NCI-H1930 (cell line): ENCODE measurements at regions not wholly inside any gene's neighbourhood (a gene's known extent, or its start where the extent isn't known, plus 50 kb on each side); places are given as distances from the start of the nearest gene placed in this dataset.

Experiments
- DNase-seq, 2 experiments: peaks; one replicate each; lab custom pipeline; 2025; lab: John Stamatoyannopoulos, UW

DNA sequence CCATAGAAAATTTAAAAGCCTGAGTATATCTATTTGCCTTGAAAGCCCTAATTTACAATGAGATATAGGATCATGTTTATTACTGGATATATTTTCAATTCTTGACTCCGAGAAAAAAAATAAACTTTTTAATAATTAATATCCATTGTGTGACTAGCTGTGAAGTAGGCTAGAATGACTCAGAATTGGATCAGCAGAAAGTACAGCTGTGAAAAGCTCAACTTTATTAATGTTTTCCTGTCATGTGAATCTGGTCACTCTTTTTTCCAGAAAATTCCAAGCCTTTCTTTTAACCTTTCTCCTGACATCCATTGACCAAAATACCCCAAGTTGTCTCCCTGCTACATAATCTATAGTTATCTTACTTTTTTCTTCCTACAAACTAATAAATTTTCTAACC is 171.8 kb upstream of the PACRGL start:
- DNase-seq: no peak

GRCh38 chr4:20529691-20530090 is 170.6 kb upstream of the PACRGL start:
- DNase-seq: no peak

DNA sequence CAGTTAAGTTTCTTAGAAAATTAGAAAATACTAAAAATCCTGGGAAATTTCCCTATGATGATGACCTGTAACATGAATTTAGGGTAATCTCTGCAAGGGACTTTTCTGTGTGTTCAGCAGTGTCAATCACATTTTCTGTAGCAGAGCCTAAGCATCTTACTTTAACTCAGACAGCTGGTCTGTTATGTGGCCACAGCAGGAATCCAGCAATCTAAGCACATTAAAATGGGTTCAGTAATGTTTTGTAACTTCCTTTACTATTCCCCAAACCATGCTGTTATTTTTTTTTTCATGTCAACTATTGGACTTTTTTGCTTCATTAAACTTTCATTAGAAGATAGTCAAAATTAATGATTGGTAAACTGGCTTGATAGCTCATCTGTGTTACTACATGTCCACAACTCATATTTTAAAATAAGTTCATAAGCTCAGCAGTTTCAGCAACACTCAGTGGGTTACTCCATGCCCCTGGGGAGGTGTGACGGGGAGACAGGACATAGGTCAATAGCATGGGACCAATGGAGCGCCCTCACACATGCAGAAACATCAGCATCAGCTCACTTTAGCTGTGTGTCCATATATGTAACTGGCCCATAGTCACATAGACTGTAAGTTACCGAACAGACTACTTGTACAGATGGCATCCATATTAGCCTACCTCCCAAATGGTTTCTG is 168.0 kb upstream of the PACRGL start:
- no peak for DNase-seq

GRCh38 chr4:20532871-20533870 is 167.1 kb upstream of the PACRGL start:
- no peak for DNase-seq

DNA sequence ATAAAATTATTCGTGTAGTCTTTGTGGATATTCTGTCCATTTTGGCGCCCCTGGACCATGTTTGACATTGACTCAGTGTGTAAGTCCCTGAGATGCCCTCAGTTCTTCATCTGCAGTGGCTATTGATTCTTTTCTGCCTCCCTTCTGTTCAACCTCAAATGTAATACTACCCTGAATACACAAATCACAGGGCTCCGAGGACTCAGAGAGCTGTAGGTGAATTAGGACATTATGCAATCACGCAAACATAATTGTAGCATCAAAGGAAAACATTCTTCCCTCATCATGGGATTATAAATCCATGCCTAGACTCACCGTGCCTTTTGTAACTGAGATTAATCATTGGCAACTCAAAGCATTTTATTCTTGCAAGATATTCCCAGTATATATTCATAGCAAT is 161.4 kb upstream of the PACRGL start:
- DNase-seq: peak; percentile 76 to 87

GRCh38 chr4:20543131-20543530 is 157.1 kb upstream of the PACRGL start:
- DNase-seq: no peak

DNA sequence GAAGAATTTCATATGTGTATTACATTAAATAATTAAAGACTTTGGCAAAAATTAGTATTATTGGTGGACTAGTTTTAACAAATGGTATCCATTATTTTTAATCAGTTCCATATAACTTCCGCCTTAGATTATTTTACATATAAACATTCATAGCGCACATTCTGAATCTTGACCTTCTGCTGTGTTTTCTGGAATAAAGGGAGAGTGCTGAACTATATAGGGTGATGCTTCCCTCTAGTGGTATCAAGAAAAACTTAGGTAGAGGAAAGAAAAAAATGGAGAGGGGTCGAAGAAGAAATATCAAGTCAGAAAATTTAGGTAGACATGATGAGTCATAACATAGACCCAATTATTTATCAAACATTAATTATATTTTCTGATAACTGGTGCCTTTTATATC is 155.6 kb upstream of the PACRGL start:
- peak in 1 of 2 experiments; percentile 11 for DNase-seq

DNA sequence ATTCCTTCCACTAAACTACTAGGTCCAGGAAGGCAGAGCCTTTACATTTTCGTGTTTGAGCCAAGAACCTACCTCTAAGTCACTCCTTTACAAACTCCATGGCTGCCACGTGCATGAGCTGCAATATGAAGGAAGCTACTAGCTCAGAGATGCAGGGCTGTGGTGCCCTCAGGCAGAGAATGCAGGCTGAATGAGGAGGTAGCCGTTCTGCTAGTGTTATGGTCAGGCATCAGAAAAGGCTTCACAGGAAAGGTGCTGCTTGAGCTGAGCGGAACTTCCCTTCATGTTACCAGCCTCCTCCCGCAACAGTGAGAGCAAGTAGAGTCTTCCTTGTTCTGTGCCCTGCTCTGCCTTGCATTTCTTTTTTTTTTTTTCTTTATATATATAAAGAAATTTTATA is 148.3 kb upstream of the PACRGL start:
- DNase-seq: no peak

DNA sequence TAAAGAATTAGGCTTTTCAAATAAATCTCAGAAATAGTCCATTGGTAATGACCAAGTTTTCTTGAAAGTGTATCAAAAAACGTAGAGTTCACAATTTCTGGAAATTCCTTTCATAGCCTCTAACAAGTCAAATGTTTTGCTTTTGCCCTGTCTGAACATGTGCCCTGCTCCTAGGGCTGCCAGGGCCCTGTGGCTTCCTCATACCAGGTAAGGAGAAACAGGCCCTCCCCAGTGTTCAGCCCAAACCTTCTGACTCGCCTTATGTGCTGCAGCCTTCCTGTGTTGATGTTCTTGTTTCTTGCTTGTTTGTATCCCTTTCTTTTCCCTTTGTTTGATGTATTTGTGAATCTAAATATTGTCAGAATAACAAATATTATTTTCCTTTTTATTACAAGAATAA is 146.1 kb upstream of the PACRGL start:
- DNase-seq: no peak

DNA sequence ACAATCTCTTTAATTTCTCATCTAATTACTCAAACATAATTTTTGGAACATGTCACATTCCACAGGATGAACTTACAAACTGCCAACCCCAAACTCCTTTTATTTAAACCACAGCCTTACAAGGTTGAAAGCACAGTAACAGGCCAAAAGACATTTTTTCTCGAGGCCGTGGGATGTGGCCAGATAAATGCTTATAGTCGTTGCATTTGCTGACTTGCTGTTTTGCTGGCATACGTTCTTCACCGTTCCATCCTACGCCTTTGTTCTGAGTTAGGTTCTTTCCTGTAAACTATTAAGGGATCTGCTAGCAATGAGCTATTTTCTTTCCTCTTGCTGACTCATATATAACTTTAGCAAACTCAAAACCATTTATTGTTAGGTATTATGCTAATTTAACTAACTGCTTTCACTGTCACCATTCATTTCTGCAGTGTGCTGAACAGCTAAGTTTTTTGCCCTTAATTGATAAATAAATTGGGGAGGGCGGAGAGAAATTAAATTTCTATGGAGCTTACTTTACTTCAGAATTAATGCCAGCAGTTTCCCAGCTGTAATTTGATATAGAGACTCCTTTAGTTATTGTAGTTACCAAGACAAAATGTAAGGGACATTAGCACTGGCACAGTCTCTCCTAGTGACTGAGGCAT is 135.1 kb upstream of the PACRGL start:
- DNase-seq: no peak

DNA sequence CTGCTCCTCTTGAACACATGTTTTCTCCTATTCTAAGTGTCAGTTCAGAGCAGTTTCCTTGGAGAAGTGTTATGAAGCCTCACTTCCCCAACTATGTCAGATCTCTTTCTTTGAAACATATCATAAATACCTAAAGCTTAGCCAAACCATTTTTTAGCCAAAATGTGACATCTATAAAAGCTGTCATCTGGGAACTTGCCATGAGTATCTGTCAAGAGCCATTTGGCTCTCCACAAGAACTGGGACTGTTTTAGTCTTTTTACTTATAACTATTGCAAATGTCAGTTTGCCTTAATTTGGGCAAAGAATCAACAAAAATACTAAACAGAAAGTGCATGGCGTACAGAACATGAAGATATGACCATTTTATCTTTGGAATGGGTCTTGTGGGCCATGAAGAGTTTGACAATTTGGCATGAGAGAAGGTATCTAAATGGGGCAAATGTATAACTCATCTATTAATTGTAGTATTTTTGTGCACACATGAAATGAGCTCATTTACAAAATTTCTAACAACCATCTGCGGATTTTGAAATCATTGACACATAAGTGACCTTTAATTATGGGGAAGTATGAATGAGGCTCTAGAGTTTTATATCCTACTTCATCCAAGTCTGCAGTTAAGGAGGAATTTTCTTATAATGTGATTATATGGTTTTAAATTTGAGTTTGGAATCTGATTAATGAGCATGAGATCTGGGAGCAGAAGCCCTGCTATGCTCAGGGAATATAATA is 129.1 kb upstream of the PACRGL start:
- DNase-seq: no peak

GRCh38 chr4:20572976-20573375 is 127.3 kb upstream of the PACRGL start:
- DNase-seq: no peak

GRCh38 chr4:20574986-20575385 is 125.3 kb upstream of the PACRGL start:
- no peak for DNase-seq

DNA sequence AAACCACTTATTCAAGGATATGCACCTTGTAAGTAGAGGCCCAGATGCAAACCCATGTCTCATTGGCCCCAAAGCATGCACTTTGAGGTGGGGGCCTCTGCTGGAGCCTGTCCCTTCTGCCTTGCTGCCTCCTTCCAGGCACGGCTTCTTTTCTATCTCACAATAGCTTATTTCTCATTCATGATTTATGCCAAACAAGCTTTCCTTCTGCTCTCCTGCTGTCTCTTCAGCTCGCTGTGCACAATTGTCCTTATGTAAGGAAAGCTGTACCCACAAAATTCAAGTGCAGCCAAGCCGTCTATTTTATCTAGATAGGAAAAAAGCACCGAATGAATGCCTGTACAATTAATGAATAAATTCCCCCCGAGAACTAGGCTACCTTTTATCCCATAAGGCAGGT is 124.8 kb upstream of the PACRGL start:
- no peak for DNase-seq

- no peak for DNase-seq
Measured at GRCh38 chr4:20576861-20577260, 123.4 kb upstream of the PACRGL start.

DNA sequence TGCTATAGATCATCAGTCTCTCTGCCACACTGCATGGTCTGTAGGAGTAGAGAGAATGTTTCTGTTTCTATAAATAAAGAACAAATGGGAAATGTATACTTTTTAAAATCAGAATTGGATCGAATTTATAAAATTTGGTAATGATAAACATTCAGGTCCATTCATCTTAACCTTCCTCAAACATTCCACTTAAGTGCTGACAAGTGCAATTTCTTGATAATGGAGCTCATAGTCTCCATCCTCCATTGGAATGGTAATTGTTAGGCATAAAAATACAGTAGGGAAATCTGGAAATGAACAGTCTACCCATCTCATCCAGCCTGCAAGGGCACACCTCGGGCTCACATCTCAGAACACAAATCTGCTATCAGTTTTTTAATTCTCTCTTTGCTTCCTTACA is 122.6 kb upstream of the PACRGL start:
- no peak for DNase-seq

- DNase-seq: no peak
Measured at GRCh38 chr4:20580907-20581306, 119.4 kb upstream of the PACRGL start.

- no peak for DNase-seq
Measured at GRCh38 chr4:20589436-20589835, 110.8 kb upstream of the PACRGL start.

GRCh38 chr4:20590849-20591248 is 109.4 kb upstream of the PACRGL start:
- no peak for DNase-seq

GRCh38 chr4:20591571-20591970 is 108.7 kb upstream of the PACRGL start:
- no peak for DNase-seq

GRCh38 chr4:20592013-20592412 is 108.2 kb upstream of the PACRGL start:
- no peak for DNase-seq

GRCh38 chr4:20592663-20593062 is 107.6 kb upstream of the PACRGL start:
- DNase-seq: no peak
